ENCODE measurements at regions not wholly inside any gene's neighbourhood (a gene's known extent, or its start where the extent isn't known, plus 50 kb on each side); places are given as distances from the start of the nearest gene placed in this dataset.

GRCh38 chr18:42137693-42138375 is 182.8 kb downstream of the PIK3C3 start:
- no peak for DNase-seq (ENCODE audit: low spot score in 2 of 2)
- Histone ChIP-seq H3K36me3 (no peaks in the 10 kb centered on the region), H3K27me3 (no peaks in the 10 kb centered on the region), H3K9me3 (peaks cover 0 to 31% (median 3%) of the 10 kb centered on the region in 4 donors), H3K4me1 (peaks cover 0 to 3% (median 0%) of the 10 kb centered on the region in 4 donors), H3K4me3 (no peak overlapping the region), H3K27ac (no peak overlapping the region)
- WGBS, 2 donors = 53 to 76% methylated on average over 3 of the region's 3 CpGs
- TF ChIP-seq POLR2A (IDR thresholded peaks at IDR 0.05) (no peak), CTCF (IDR thresholded peaks at IDR 0.05) (no peak), EP300 (IDR thresholded peaks at IDR 0.05) (no peak)

GRCh38 chr18:42141439-42141838 is 186.4 kb downstream of the PIK3C3 start:
- H3K36me3 ChIP-seq = no peaks in the 10 kb centered on the region
- peaks cover 0 to 37% (median 5%) of the 10 kb centered on the region in 4 donors for H3K9me3 ChIP-seq
- no peak overlapping the region for H3K27ac ChIP-seq
- DNase-seq (ENCODE audit: low spot score in 2 of 2) = no peak
- 67 to 75% methylated on average over 1 of the region's 1 CpG for WGBS, 2 donors
- H3K27me3 ChIP-seq = no peaks in the 10 kb centered on the region
- TF ChIP-seq POLR2A (IDR thresholded peaks at IDR 0.05) (no peak), CTCF (IDR thresholded peaks at IDR 0.05) (no peak), EP300 (IDR thresholded peaks at IDR 0.05) (no peak)
- no peak overlapping the region for H3K4me3 ChIP-seq
- H3K4me1 ChIP-seq = peaks cover 0 to 3% (median 0%) of the 10 kb centered on the region in 4 donors

GRCh38 chr18:42155024-42155423 is 200.0 kb downstream of the PIK3C3 start:
- no peaks in the 10 kb centered on the region for H3K36me3 ChIP-seq
- peaks cover 0 to 13% (median 2%) of the 10 kb centered on the region in 4 donors for H3K4me1 ChIP-seq
- no peak overlapping the region for H3K27ac ChIP-seq
- TF ChIP-seq EP300 (IDR thresholded peaks at IDR 0.05) = no peak
- TF ChIP-seq CTCF (IDR thresholded peaks at IDR 0.05) = no peak
- TF ChIP-seq POLR2A (IDR thresholded peaks at IDR 0.05) = no peak
- DNase-seq (ENCODE audit: low spot score in 2 of 2) = no peak
- no peaks in the 10 kb centered on the region for H3K9me3 ChIP-seq
- H3K4me3 ChIP-seq = no peak overlapping the region
- H3K27me3 ChIP-seq = no peaks in the 10 kb centered on the region

DNA sequence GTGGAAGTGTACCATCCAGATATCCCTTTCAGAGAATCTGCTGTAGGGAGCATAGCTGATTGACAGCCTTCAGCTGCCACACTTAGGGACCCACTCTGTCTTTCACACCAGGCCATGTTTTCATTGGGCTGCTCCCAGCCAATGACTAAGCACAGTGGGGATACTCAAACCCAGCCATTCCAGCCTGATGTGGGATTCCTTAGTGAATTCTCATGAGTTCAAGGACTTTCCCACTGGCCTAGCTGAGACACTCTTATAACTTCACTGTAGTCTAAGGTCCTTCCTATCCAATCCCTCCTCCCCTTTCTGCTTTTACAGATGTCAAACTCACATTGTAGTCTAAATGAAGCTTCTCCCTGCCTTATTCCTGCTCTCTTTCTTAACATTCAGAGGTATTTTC is 201.2 kb downstream of the PIK3C3 start:
- TF ChIP-seq CTCF (IDR thresholded peaks at IDR 0.05) (no peak), POLR2A (IDR thresholded peaks at IDR 0.05) (no peak), EP300 (IDR thresholded peaks at IDR 0.05) (no peak)
- Histone ChIP-seq H3K4me3 (no peak overlapping the region), H3K9me3 (no peaks in the 10 kb centered on the region), H3K27ac (no peak overlapping the region), H3K36me3 (no peaks in the 10 kb centered on the region), H3K4me1 (peaks cover 0 to 13% (median 2%) of the 10 kb centered on the region in 4 donors), H3K27me3 (no peaks in the 10 kb centered on the region)
- no peak for DNase-seq (ENCODE audit: low spot score in 2 of 2)

DNA sequence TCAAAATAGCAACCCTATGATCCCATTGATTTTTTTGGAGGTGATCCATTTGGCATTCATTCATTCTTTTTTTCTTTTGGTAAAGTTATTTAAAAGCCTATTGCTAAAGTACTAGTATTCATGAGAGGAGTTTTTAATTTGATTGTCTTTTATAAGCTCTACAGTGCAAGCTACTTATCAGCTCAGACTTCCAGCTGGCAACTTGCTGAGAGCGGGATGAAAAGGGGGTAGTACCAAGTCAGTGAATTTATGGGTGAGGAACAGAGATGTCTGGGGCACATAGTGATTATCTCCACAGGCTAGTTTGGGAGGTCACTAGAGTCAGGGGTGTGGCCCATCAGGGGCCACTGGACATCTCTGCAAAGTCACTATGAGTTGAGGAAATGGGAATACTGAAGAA is 202.4 kb downstream of the PIK3C3 start:
- Histone ChIP-seq H3K27ac (no peak overlapping the region), H3K27me3 (no peaks in the 10 kb centered on the region), H3K36me3 (no peaks in the 10 kb centered on the region), H3K9me3 (no peaks in the 10 kb centered on the region), H3K4me3 (no peak overlapping the region), H3K4me1 (peaks cover 0 to 13% (median 2%) of the 10 kb centered on the region in 4 donors)
- TF ChIP-seq CTCF (IDR thresholded peaks at IDR 0.05) = no peak
- TF ChIP-seq EP300 (IDR thresholded peaks at IDR 0.05) = no peak
- no peak for TF ChIP-seq POLR2A (IDR thresholded peaks at IDR 0.05)
- no peak for DNase-seq (ENCODE audit: low spot score in 2 of 2)
- WGBS, 2 donors = 69 to 81% methylated on average over 1 of the region's 1 CpG

All from tibial nerve (tissue), 4 donors.